Mesenchymal stem cell (in vitro differentiated cells and primary cell): ENCODE measurements at regions not wholly inside any gene's neighbourhood (a gene's known extent, or its start where the extent isn't known, plus 50 kb on each side); places are given as distances from the start of the nearest gene placed in this dataset.

ENCODE experiments used
- DNase-seq: peaks from one replicate; pipeline ENCODE4 v3.0.0-alpha.2; 2013
- H2AFZ ChIP-seq: one replicate; pipeline ENCODE4 v1.6.1; 2013; ENCODE audit warnings: low read depth, mild to moderate bottlenecking, control low read depth, inconsistent platforms, low read length, moderate library complexity
- H2AK5ac ChIP-seq: 2 replicates; pipeline ENCODE4 v1.6.1; 2013; ENCODE audit warnings: low read length, moderate library complexity, mild to moderate bottlenecking, inconsistent platforms; ENCODE audit not compliant: severe bottlenecking
- H2BK120ac ChIP-seq: one replicate; pipeline ENCODE4 v1.6.1; 2013; ENCODE audit warnings: low read depth, mild to moderate bottlenecking, inconsistent platforms, low read length, moderate library complexity
- H2BK12ac ChIP-seq, 2 experiments: one replicate each; pipeline ENCODE4 v1.6.1; 2013; ENCODE audit warnings: inconsistent platforms in 2 of 2, low read length in 2 of 2, mild to moderate bottlenecking in 2 of 2, moderate library complexity in 2 of 2, control low read depth in 1 of 2
- H2BK15ac ChIP-seq: one replicate; pipeline ENCODE4 v1.6.1; 2013; ENCODE audit warnings: mild to moderate bottlenecking, low read depth, inconsistent platforms; ENCODE audit not compliant: poor library complexity, severe bottlenecking
- H2BK5ac ChIP-seq: 2 replicates; pipeline ENCODE4 v1.6.1; 2013; ENCODE audit warnings: low read depth, mild to moderate bottlenecking, low read length, control low read depth, inconsistent platforms; ENCODE audit not compliant: poor library complexity, severe bottlenecking
- H3K14ac ChIP-seq, 2 experiments: one replicate each; pipeline ENCODE4 v1.6.1; 2013; ENCODE audit warnings: inconsistent platforms in 2 of 2, low read length in 2 of 2, control low read depth in 1 of 2, mild to moderate bottlenecking in 1 of 2, moderate library complexity in 1 of 2
- H3K18ac ChIP-seq, 2 experiments: one replicate each; pipeline ENCODE4 v1.6.1; 2013; ENCODE audit warnings: inconsistent platforms in 2 of 2, low read length in 2 of 2, control low read depth in 1 of 2, low read depth in 1 of 2, mild to moderate bottlenecking in 1 of 2
- H3K23ac ChIP-seq, 2 experiments: one replicate each; pipeline ENCODE4 v1.6.1; 2013; ENCODE audit warnings: inconsistent platforms in 2 of 2, low read length in 2 of 2, mild to moderate bottlenecking in 2 of 2, moderate library complexity in 2 of 2, control low read depth in 1 of 2
- H3K27ac ChIP-seq: 2 replicates; pipeline ENCODE4 v1.5.1; 2013; ENCODE audit warnings: mild to moderate bottlenecking, moderate library complexity, low read length, control low read depth, inconsistent platforms; ENCODE audit not compliant: poor library complexity, severe bottlenecking
- H3K27me3 ChIP-seq, 2 experiments: 2 replicates each; pipeline versions ENCODE4 v1.6.1 to v1.7.0; 2013; ENCODE audit warnings: low read length in 2 of 2, mild to moderate bottlenecking in 2 of 2, moderate library complexity in 2 of 2, control low read depth in 1 of 2, inconsistent platforms in 1 of 2; ENCODE audit not compliant: control insufficient read depth in 1 of 2, insufficient read depth in 1 of 2
- H3K36me3 ChIP-seq, 2 experiments: 2 replicates each; pipeline versions ENCODE4 v1.6.1 to v1.7.0; 2013; ENCODE audit warnings: low read length in 2 of 2, control low read depth in 1 of 2, inconsistent platforms in 1 of 2, low read depth in 1 of 2, mild to moderate bottlenecking in 1 of 2; ENCODE audit not compliant: insufficient read depth in 2 of 2, control insufficient read depth in 1 of 2
- H3K4ac ChIP-seq, 2 experiments: one replicate each; pipeline ENCODE4 v1.6.1; 2013; ENCODE audit warnings: inconsistent platforms in 2 of 2, low read length in 2 of 2, mild to moderate bottlenecking in 2 of 2, moderate library complexity in 2 of 2, control low read depth in 1 of 2, low read depth in 1 of 2
- H3K4me1 ChIP-seq: 2 replicates; pipeline ENCODE4 v1.6.1; 2013; ENCODE audit warnings: low read depth, low read length, control low read depth; ENCODE audit not compliant: control insufficient read depth, insufficient read depth
- H3K4me2 ChIP-seq: 2 replicates; pipeline ENCODE4 v1.6.1; 2013; ENCODE audit warnings: low read length, mild to moderate bottlenecking, inconsistent platforms; ENCODE audit not compliant: poor library complexity, severe bottlenecking
- H3K4me3 ChIP-seq, 2 experiments: 2 replicates each; pipeline versions ENCODE4 v1.5.1 to v1.7.0; 2013; ENCODE audit warnings: low read length in 2 of 2, mild to moderate bottlenecking in 2 of 2, control low read depth in 1 of 2, low read depth in 1 of 2; ENCODE audit not compliant: insufficient read depth in 1 of 2
- H3K79me1 ChIP-seq: replicated peaks from 2 replicates; pipeline ENCODE4 v1.6.1; 2013; ENCODE audit warnings: mild to moderate bottlenecking, control low read depth, low read length, inconsistent platforms; ENCODE audit not compliant: poor library complexity, severe bottlenecking
- H3K9ac ChIP-seq: 2 replicates; pipeline ENCODE4 v1.7.0; 2013; ENCODE audit warnings: mild to moderate bottlenecking, low read length, moderate library complexity
- H3K9me3 ChIP-seq: 2 replicates; pipeline ENCODE4 v1.7.0; 2013; ENCODE audit warnings: mild to moderate bottlenecking, low read length; ENCODE audit not compliant: control insufficient read depth
- H4K8ac ChIP-seq: one replicate; pipeline ENCODE4 v1.6.1; 2013; ENCODE audit warnings: inconsistent platforms, mild to moderate bottlenecking, low read length, moderate library complexity
- H4K91ac ChIP-seq: one replicate; pipeline ENCODE4 v1.6.1; 2013; ENCODE audit warnings: mild to moderate bottlenecking, low read length, inconsistent platforms
- WGBS: methylation state at CpG from one replicate; pipeline ENCODE4 v1.1.7; 2013; ENCODE audit warnings: mixed read lengths; 5-methylcytosine and 5-hydroxymethylcytosine counted together

GRCh38 chr16:64453646-64454045 lies 668.2 kb downstream of the CDH11 start:
- Histone ChIP-seq H4K8ac (no peak overlapping the region), H3K27ac (no peak overlapping the region), H3K4me1 (no peaks in the 10 kb centered on the region), H3K27me3 (no peaks in the 10 kb centered on the region), H2BK12ac (no peak overlapping the region), H4K91ac (no peak overlapping the region), H2AK5ac (no peak overlapping the region), H3K9me3 (no peaks in the 10 kb centered on the region), H3K4ac (no peak overlapping the region), H3K4me2 (no peak overlapping the region), H3K79me1 (no peaks in the 10 kb centered on the region), H2AFZ (no peak overlapping the region), H3K36me3 (no peaks in the 10 kb centered on the region), H3K9ac (no peak overlapping the region), H3K18ac (no peak overlapping the region), H3K4me3 (no peak overlapping the region), H3K14ac (no peak overlapping the region), H2BK15ac (no peak overlapping the region), H2BK120ac (no peak overlapping the region), H2BK5ac (no peak overlapping the region), H3K23ac (no peak overlapping the region)
- peak; percentile 59 for DNase-seq
- WGBS, result 60% methylated on average over 2 of the region's 2 CpGs

GRCh38 chr16:64452446-64452845 lies 669.4 kb downstream of the CDH11 start:
- Histone ChIP-seq H3K18ac (no peak overlapping the region), H3K9me3 (no peaks in the 10 kb centered on the region), H3K4me2 (no peak overlapping the region), H2BK120ac (no peak overlapping the region), H3K36me3 (no peaks in the 10 kb centered on the region), H4K8ac (no peak overlapping the region), H3K14ac (no peak overlapping the region), H3K79me1 (no peaks in the 10 kb centered on the region), H2AK5ac (no peak overlapping the region), H3K27me3 (no peaks in the 10 kb centered on the region), H2AFZ (no peak overlapping the region), H3K9ac (no peak overlapping the region), H3K4ac (no peak overlapping the region), H3K4me3 (no peak overlapping the region), H2BK5ac (no peak overlapping the region), H3K4me1 (no peaks in the 10 kb centered on the region), H2BK15ac (no peak overlapping the region), H4K91ac (no peak overlapping the region), H3K23ac (no peak overlapping the region), H3K27ac (no peak overlapping the region), H2BK12ac (no peak overlapping the region)
- peak; percentile 64 for DNase-seq

- H3K4me1 ChIP-seq, result no peaks in the 10 kb centered on the region
- no peak overlapping the region for H3K27ac ChIP-seq
- no peaks in the 10 kb centered on the region for H3K79me1 ChIP-seq
- DNase-seq, result no peak
- H3K4ac ChIP-seq, result no peak overlapping the region
- H2BK120ac ChIP-seq, result no peak overlapping the region
- H3K4me3 ChIP-seq, result peak overlapping the region in 1 of 2 experiments; percentile 50
- no peak overlapping the region for H3K14ac ChIP-seq
- no peak overlapping the region for H3K4me2 ChIP-seq
- peak overlapping the region; percentile 78 for H3K9ac ChIP-seq
- no peak overlapping the region for H2AFZ ChIP-seq
- H4K8ac ChIP-seq, result no peak overlapping the region
- H3K18ac ChIP-seq, result no peak overlapping the region
- H2AK5ac ChIP-seq, result no peak overlapping the region
- 95% methylated on average over 3 of the region's 4 CpGs for WGBS
- H3K9me3 ChIP-seq, result no peaks in the 10 kb centered on the region
- H3K23ac ChIP-seq, result no peak overlapping the region
- no peaks in the 10 kb centered on the region for H3K27me3 ChIP-seq
- H2BK5ac ChIP-seq, result no peak overlapping the region
- no peak overlapping the region for H4K91ac ChIP-seq
- no peak overlapping the region for H2BK12ac ChIP-seq
- H3K36me3 ChIP-seq, result no peaks in the 10 kb centered on the region
- no peak overlapping the region for H2BK15ac ChIP-seq
Measured at GRCh38 chr16:64450177-64450576, 671.7 kb downstream of the CDH11 start.

- no peaks in the 10 kb centered on the region for H3K27me3 ChIP-seq
- no peak overlapping the region for H3K14ac ChIP-seq
- H2BK5ac ChIP-seq, result no peak overlapping the region
- no peak overlapping the region for H2BK120ac ChIP-seq
- H2BK12ac ChIP-seq, result no peak overlapping the region
- H4K8ac ChIP-seq, result no peak overlapping the region
- H3K4me3 ChIP-seq, result peak overlapping the region in 1 of 2 experiments; percentile 14
- H3K79me1 ChIP-seq, result no peaks in the 10 kb centered on the region
- H3K9me3 ChIP-seq, result no peaks in the 10 kb centered on the region
- H2AFZ ChIP-seq, result no peak overlapping the region
- H3K27ac ChIP-seq, result no peak overlapping the region
- H2BK15ac ChIP-seq, result no peak overlapping the region
- no peaks in the 10 kb centered on the region for H3K36me3 ChIP-seq
- H3K4me2 ChIP-seq, result no peak overlapping the region
- no peak overlapping the region for H2AK5ac ChIP-seq
- H3K23ac ChIP-seq, result no peak overlapping the region
- no peak overlapping the region for H4K91ac ChIP-seq
- no peak for DNase-seq
- no peak overlapping the region for H3K18ac ChIP-seq
- no peak overlapping the region for H3K4ac ChIP-seq
- peak overlapping the region; percentile 78 for H3K9ac ChIP-seq
- peaks cover 1% of the 10 kb centered on the region for H3K4me1 ChIP-seq
Measured at GRCh38 chr16:64449506-64449905, 672.4 kb downstream of the CDH11 start.
